Transverse colon (tissue), 4 donors: ENCODE measurements at regions not wholly inside any gene's neighbourhood (a gene's known extent, or its start where the extent isn't known, plus 50 kb on each side); places are given as distances from the start of the nearest gene placed in this dataset.

Experiments
- DNase-seq: peaks from one replicate; pipeline ENCODE4 v3.0.0-alpha.2; 2019
- H3K27ac ChIP-seq, 4 donors: fragments of 200-600 bp; sonication (generic); 2 replicates each; pipeline ENCODE4 v1.5.1; 2016 to 2018; ENCODE audit warnings: inconsistent platforms in 4 of 4
- H3K27me3 ChIP-seq: fragments of 200-600 bp; sonication (generic); 2 replicates; pipeline ENCODE4 v1.5.1; 2017; ENCODE audit warnings: inconsistent platforms
- H3K36me3 ChIP-seq, 4 donors: fragments of 200-600 bp; sonication (generic); 2 replicates each; pipeline ENCODE4 v1.5.1; 2017 to 2019; ENCODE audit warnings: inconsistent platforms in 4 of 4
- H3K4me1 ChIP-seq, 4 donors: fragments of 200-600 bp; sonication (generic); 2 replicates each; pipeline ENCODE4 v1.5.1; 2017 to 2020; ENCODE audit warnings: inconsistent platforms in 4 of 4
- H3K4me3 ChIP-seq, 4 donors: fragments of 200-600 bp; sonication (generic); 1 replicate in 1 of 4; 2 replicates in 3 of 4; pipeline versions ENCODE4 v1.5.1 to v1.6.1; 2017 to 2019; ENCODE audit warnings: inconsistent platforms in 4 of 4
- H3K9me3 ChIP-seq, 2 donors: fragments of 200-600 bp; sonication (generic); 2 replicates each; pipeline ENCODE4 v1.5.1; 2017 to 2019; ENCODE audit warnings: inconsistent platforms in 2 of 2
- EP300 ChIP-seq: sonication (generic); formaldehyde crosslinking; IDR thresholded peaks from one replicate; pipeline ENCODE4 v1.6.1; 2017; ENCODE audit warnings: antibody characterized with exemption, low read depth
- POLR2A ChIP-seq: fragments of 450-650 bp; IDR thresholded peaks from one replicate; pipeline ENCODE4 v1.6.1; 2016; ENCODE audit warnings: antibody characterized with exemption, mild to moderate bottlenecking, moderate library complexity
- POLR2AphosphoS5 ChIP-seq, 3 donors: sonication (generic); formaldehyde crosslinking; IDR thresholded peaks; one replicate each; pipeline ENCODE4 v1.6.1; 2016; ENCODE audit warnings: antibody characterized with exemption in 3 of 3
- WGBS, 2 donors: methylation state at CpG; one replicate each; pipeline ENCODE4 v1.1.5; 2018; ENCODE audit warnings: low coverage in 1 of 2; 5-methylcytosine and 5-hydroxymethylcytosine counted together
- in situ Hi-C, 4 donors: fragments of 200-750 bp; cut with MboI; loops; one replicate each; pipeline versions ENCODE4 v1.15.0 to v1.15.1; 2017; ENCODE audit warnings: low sequenced_read_pairs in 3 of 4, low pct_ligation_motif_present in 1 of 4, low pct_unique_long_range_greater_than_20kb in 1 of 4
- intact Hi-C: fragments of 100-400 bp; cut with DNase I; formaldehyde crosslinking; loops from one replicate; pipeline ENCODE4 v1.15.1; 2023; ENCODE audit warnings: low total_unique reads
- TF ChIP-seq, protein P1 (sequence below), 5 experiments: fragments of 200-600 bp in 3 of 5; fragments of 450-650 bp in 2 of 5; sonication (generic) in 3 of 5; IDR thresholded peaks; 1 replicate in 2 of 5; 2 replicates in 3 of 5; pipeline ENCODE4 v1.5.1; 2016 to 2017; ENCODE audit warnings: antibody characterized with exemption in 5 of 5, inconsistent platforms in 3 of 5, mild to moderate bottlenecking in 2 of 5, moderate library complexity in 1 of 5

DNA sequence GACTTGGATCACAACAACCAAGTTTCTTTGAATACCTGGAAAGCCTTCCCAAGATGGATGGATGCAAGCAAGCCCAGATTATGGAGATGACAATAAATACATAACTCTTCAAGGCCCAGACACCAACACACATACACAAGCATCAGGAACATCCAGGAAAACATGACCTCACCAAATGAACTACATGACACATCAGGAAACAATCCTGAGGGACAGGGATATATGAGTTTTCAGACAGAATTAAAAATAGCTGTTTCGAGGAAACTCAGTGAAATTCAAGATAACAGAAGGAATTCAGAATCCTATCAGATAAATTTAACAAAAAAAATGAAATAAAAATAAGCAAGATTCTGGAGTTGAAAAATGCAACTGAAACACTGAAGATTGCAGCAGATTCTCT is 659.4 kb downstream of the METTL15 start:
- WGBS, 2 donors, result 70 to 100% methylated on average over 1 of the region's 1 CpG
- Histone ChIP-seq H3K4me3 (no peak overlapping the region), H3K36me3 (no peaks in the 10 kb centered on the region), H3K27me3 (no peaks in the 10 kb centered on the region), H3K4me1 (no peaks in the 10 kb centered on the region), H3K9me3 (no peaks in the 10 kb centered on the region), H3K27ac (no peak overlapping the region)
- no peak for TF ChIP-seq EP300
- TF ChIP-seq POLR2AphosphoS5 (IDR thresholded peaks at IDR 0.05), result no peak
- TF ChIP-seq, protein P1, sequence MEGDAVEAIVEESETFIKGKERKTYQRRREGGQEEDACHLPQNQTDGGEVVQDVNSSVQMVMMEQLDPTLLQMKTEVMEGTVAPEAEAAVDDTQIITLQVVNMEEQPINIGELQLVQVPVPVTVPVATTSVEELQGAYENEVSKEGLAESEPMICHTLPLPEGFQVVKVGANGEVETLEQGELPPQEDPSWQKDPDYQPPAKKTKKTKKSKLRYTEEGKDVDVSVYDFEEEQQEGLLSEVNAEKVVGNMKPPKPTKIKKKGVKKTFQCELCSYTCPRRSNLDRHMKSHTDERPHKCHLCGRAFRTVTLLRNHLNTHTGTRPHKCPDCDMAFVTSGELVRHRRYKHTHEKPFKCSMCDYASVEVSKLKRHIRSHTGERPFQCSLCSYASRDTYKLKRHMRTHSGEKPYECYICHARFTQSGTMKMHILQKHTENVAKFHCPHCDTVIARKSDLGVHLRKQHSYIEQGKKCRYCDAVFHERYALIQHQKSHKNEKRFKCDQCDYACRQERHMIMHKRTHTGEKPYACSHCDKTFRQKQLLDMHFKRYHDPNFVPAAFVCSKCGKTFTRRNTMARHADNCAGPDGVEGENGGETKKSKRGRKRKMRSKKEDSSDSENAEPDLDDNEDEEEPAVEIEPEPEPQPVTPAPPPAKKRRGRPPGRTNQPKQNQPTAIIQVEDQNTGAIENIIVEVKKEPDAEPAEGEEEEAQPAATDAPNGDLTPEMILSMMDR (IDR thresholded peaks at IDR 0.05), result no peak
- no peak for TF ChIP-seq POLR2A
- intact Hi-C loops, result no loop called here
- no peak for DNase-seq
- in situ Hi-C loops, result no loop called here

DNA sequence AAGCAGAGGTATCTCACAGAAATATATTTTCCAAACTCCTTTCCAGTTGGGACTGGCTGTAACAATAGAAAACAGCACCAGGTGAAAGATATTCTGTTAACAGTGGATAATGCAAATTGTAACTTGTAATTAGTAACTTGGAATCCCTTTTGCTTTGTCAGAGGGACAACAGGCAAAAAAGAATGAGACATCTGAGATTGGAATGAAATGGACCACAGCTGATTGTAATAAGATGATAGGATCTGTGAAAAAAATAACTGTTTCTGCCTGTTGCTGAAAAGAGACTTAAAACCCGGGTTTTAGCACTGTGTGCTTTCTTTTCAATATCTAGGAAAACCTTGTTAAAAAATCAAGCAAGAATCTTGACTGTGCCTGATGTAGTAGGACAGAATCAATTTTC is 655.7 kb downstream of the METTL15 start:
- intact Hi-C loops, result no loop called here
- H3K4me1 ChIP-seq, result no peaks in the 10 kb centered on the region
- TF ChIP-seq EP300 (no peak), POLR2AphosphoS5 (IDR thresholded peaks at IDR 0.05) (no peak), POLR2A (no peak)
- TF ChIP-seq, protein P1 (IDR thresholded peaks at IDR 0.05), result no peak
- no peaks in the 10 kb centered on the region for H3K36me3 ChIP-seq
- no peak overlapping the region for H3K27ac ChIP-seq
- 79 to 100% methylated on average over 1 of the region's 1 CpG for WGBS, 2 donors
- no peak for DNase-seq
- no peaks in the 10 kb centered on the region for H3K9me3 ChIP-seq
- no peak overlapping the region for H3K4me3 ChIP-seq
- no peaks in the 10 kb centered on the region for H3K27me3 ChIP-seq
- in situ Hi-C loops, result no loop called here

DNA sequence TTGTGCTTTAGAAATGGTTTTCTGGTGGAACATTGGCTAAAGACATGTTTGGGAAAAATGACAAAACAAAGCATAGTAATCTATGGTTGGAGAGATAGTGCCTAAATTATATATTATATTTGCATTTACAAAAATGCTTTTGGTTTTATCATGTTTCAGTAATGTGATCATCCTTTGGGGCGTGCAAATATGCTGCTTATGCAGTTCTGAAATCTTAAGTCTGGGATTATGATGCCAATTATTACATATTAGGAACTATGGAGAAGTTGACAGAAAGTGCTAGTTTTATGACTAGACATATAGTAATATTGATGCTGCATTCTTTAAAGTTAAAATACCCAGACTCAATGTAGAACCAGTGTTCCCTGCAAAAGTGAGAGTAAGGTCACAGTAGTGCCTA is 655.0 kb downstream of the METTL15 start:
- in situ Hi-C loops (no loop called here), intact Hi-C loops (no loop called here)
- Histone ChIP-seq H3K4me1 (no peaks in the 10 kb centered on the region), H3K27me3 (no peaks in the 10 kb centered on the region), H3K36me3 (no peaks in the 10 kb centered on the region), H3K27ac (no peak overlapping the region), H3K9me3 (no peaks in the 10 kb centered on the region), H3K4me3 (no peak overlapping the region)
- 69 to 71% methylated on average over 1 of the region's 1 CpG for WGBS, 2 donors
- TF ChIP-seq, protein P1 (IDR thresholded peaks at IDR 0.05), result no peak
- no peak for TF ChIP-seq POLR2AphosphoS5 (IDR thresholded peaks at IDR 0.05)
- no peak for DNase-seq

DNA sequence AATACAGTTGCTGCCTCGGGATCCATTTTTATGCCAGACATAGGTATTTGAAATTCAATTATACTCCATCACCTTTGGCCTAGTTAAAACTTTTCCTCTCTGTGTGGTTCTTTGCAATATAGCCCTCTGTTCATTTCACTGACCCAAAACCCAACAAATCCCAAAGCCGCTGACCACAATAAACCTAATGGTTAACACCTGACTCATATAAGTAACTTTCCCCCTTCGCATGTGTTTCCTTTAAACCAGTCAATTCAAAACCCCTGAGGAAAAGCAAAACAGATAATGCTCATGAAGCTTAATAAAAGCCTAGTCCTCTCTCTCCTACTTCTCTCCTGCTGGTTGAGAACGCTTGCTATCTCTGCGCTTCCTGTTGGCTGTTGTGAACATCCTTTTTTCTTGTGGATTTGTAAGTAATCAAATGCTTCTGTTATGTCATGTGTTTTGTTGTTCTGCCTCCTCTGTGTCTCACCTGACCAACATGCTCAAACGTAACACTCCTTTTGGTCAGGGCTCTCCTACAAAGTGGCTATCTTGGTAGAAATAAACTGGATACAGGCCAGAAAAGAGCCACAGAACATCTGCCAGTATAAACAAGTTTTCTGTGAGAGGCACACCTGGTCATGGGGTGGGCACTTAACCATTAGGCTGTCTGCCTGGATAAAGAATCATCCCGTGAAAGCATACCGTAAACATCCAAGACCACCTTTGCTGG is 652.6 kb downstream of the METTL15 start:
- in situ Hi-C loops, result no loop called here
- 86 to 88% methylated on average over 8 of the region's 8 CpGs for WGBS, 2 donors
- no peaks in the 10 kb centered on the region for H3K36me3 ChIP-seq

DNA sequence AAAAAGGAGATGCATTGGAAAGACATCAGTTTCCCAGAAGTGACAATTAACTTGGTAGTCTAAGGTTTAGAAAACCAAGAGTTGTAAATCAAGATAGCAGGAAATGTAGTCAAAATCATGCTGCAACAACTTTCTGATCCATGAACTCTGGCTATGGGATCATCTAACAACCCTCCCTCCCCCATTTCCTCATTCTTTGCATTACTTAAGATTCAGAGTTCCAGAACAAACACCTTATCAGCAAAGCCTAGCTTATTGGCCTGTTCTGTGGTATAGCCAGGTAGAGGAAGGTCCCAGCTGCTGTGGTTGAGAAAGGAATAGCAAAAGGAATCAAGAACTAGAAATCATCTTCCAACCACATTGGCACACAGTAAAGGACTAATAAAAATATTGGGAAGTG is 651.1 kb downstream of the METTL15 start:
- in situ Hi-C loops (no loop called here), intact Hi-C loops (no loop called here)
- Histone ChIP-seq H3K4me1 (no peaks in the 10 kb centered on the region), H3K4me3 (no peak overlapping the region), H3K27ac (no peak overlapping the region), H3K9me3 (no peaks in the 10 kb centered on the region), H3K27me3 (no peaks in the 10 kb centered on the region), H3K36me3 (no peaks in the 10 kb centered on the region)
- no peak for TF ChIP-seq POLR2A
- TF ChIP-seq, protein P1 (IDR thresholded peaks at IDR 0.05), result peak in 1 of 5 experiments; percentile 13
- DNase-seq, result no peak

More for the DNA sequence above, 652.6 kb downstream of the METTL15 start:
- H3K9me3 ChIP-seq, result no peaks in the 10 kb centered on the region
- intact Hi-C loops, result no loop called here
- no peak overlapping the region for H3K27ac ChIP-seq
- DNase-seq, result no peak
- no peaks in the 10 kb centered on the region for H3K4me1 ChIP-seq
- no peak overlapping the region for H3K4me3 ChIP-seq
- no peaks in the 10 kb centered on the region for H3K27me3 ChIP-seq
- TF ChIP-seq EP300, result no peak
- TF ChIP-seq POLR2AphosphoS5 (IDR thresholded peaks at IDR 0.05), result no peak
